H1 (cell line): ENCODE measurements at regions not wholly inside any gene's neighbourhood (a gene's known extent, or its start where the extent isn't known, plus 50 kb on each side); places are given as distances from the start of the nearest gene placed in this dataset.

ENCODE experiments used
- CREB1 ChIP-seq: IDR thresholded peaks from 2 replicates; pipeline ENCODE4 v1.6.1; 2012; ENCODE audit warnings: inconsistent platforms
- CTCF ChIP-seq, 3 experiments: IDR thresholded peaks; 1 replicate in 2 of 3; 2 replicates in 1 of 3; pipeline versions ENCODE4 v1.5.1 to v1.6.1; 2011; ENCODE audit warnings: low read length in 3 of 3, mild to moderate bottlenecking in 3 of 3, inconsistent platforms in 2 of 3, low read depth in 1 of 3, moderate library complexity in 1 of 3; ENCODE audit not compliant: insufficient read depth in 1 of 3; ENCODE audit errors: control extremely low read depth in 1 of 3
- POLR2A ChIP-seq, 2 experiments: IDR thresholded peaks; 1 replicate in 1 of 2; 2 replicates in 1 of 2; pipeline ENCODE4 v1.6.1; 2011; ENCODE audit warnings: low read depth in 2 of 2, low read length in 2 of 2, mild to moderate bottlenecking in 2 of 2; ENCODE audit errors: control extremely low read depth in 1 of 2
- POU5F1 ChIP-seq: IDR thresholded peaks from 2 replicates; pipeline ENCODE4 v1.6.1; 2011; ENCODE audit warnings: low read depth, mild to moderate bottlenecking, low read length, moderate library complexity
- SP1 ChIP-seq: IDR thresholded peaks from 2 replicates; pipeline ENCODE4 v1.6.1; 2011; ENCODE audit warnings: low read depth, low read length

DNA sequence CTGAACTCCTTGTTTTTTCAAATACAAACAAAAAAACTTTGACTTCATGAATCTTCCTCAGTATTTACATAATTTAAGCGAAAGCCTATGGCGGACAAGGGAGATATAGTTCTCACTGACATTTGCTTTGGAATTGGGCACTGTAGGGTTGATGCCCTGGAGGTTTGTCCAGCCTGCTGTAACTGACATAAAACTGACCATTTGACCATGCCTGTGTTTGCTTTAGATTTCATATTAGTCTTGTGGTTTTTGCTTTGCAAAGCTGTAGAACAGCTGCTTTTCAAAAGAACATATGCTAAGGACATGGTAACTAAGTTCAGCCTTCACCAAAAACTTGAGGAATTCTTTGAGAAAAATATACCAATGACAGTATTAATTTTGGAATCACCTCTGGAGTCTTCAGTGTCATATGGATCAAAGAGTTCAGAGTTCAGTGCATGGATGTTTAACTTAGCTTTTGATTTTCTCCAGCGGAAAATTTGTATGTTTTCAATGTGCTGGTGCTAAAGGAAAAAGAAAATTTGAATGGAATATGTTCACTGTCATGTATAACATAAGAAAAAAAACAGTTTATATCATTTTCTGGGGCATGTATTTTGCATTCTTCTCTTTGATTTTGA lies 1013.1 kb downstream of the NR2F1-AS1 start:
- no peak for TF ChIP-seq CREB1
- TF ChIP-seq CTCF (IDR thresholded peaks at IDR 0.05; ENCODE audit: control extremely low read depth in 1 of 3, insufficient read depth in 1 of 3, low read depth in 1 of 3, low read length in 3 of 3), result no peak
- no peak for TF ChIP-seq POLR2A (IDR thresholded peaks at IDR 0.05; ENCODE audit: control extremely low read depth in 1 of 2, low read depth in 2 of 2, low read length in 2 of 2)
- no peak for TF ChIP-seq POU5F1
- TF ChIP-seq SP1, result no peak
